ENCODE measurements at regions not wholly inside any gene's neighbourhood (a gene's known extent, or its start where the extent isn't known, plus 50 kb on each side); places are given as distances from the start of the nearest gene placed in this dataset.

DNA sequence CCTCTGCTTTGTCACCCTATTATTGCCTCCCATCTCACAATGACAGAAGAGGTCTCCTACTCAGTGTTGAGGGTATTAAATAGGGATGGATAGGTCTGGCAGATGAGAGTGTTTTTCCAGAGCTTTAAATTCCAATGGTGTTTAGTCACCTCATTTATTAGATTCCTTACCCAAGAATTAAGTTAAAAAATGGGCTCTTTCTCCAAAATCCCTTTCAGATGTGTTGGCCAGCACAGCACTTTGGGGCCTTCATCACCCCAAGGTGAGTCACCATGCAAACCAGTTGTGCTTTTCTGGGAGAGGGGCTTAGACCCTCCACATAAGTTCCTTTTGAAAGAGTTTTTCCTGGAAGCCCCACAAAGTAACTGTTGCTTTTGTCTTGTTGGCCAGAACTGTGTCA lies 78.4 kb downstream of the CYP26A1 start:
- TF ChIP-seq, protein P1, sequence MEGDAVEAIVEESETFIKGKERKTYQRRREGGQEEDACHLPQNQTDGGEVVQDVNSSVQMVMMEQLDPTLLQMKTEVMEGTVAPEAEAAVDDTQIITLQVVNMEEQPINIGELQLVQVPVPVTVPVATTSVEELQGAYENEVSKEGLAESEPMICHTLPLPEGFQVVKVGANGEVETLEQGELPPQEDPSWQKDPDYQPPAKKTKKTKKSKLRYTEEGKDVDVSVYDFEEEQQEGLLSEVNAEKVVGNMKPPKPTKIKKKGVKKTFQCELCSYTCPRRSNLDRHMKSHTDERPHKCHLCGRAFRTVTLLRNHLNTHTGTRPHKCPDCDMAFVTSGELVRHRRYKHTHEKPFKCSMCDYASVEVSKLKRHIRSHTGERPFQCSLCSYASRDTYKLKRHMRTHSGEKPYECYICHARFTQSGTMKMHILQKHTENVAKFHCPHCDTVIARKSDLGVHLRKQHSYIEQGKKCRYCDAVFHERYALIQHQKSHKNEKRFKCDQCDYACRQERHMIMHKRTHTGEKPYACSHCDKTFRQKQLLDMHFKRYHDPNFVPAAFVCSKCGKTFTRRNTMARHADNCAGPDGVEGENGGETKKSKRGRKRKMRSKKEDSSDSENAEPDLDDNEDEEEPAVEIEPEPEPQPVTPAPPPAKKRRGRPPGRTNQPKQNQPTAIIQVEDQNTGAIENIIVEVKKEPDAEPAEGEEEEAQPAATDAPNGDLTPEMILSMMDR (IDR thresholded peaks at IDR 0.05), result no peak
- no peak for TF ChIP-seq EP300 (IDR thresholded peaks at IDR 0.05)
- no peak for TF ChIP-seq POLR2A (IDR thresholded peaks at IDR 0.05)
- no peak for TF ChIP-seq POLR2AphosphoS5 (IDR thresholded peaks at IDR 0.05)

All from sigmoid colon (tissue), 4 donors.